GM12872 (cell line): ENCODE measurements at regions not wholly inside any gene's neighbourhood (a gene's known extent, or its start where the extent isn't known, plus 50 kb on each side); places are given as distances from the start of the nearest gene placed in this dataset.

ENCODE experiments used
- CTCF ChIP-seq: IDR thresholded peaks from 3 replicates; pipeline ENCODE4 v1.5.1; 2011; ENCODE audit warnings: low read depth, mild to moderate bottlenecking, low read length, moderate library complexity; ENCODE audit not compliant: insufficient read depth

- no peak for TF ChIP-seq CTCF
Observed at GRCh38 chr2:19538411-19538963, 180.1 kb upstream of the OSR1 start.

- no peak for TF ChIP-seq CTCF
Observed at GRCh38 chr2:19536136-19536535, 177.7 kb upstream of the OSR1 start.

- no peak for TF ChIP-seq CTCF
Observed at GRCh38 chr2:19532547-19533196, 174.2 kb upstream of the OSR1 start.

GRCh38 chr2:19529677-19530076 is 171.3 kb upstream of the OSR1 start:
- TF ChIP-seq CTCF, result no peak

- no peak for TF ChIP-seq CTCF
Observed at GRCh38 chr2:19527771-19528170, 169.3 kb upstream of the OSR1 start.

- no peak for TF ChIP-seq CTCF
Observed at GRCh38 chr2:19525313-19525712, 166.9 kb upstream of the OSR1 start.

- no peak for TF ChIP-seq CTCF
Observed at GRCh38 chr2:19519045-19519444, 160.6 kb upstream of the OSR1 start.
